GM12878 (cell line): ENCODE measurements at regions not wholly inside any gene's neighbourhood (a gene's known extent, or its start where the extent isn't known, plus 50 kb on each side); places are given as distances from the start of the nearest gene placed in this dataset.

ENCODE experiments used
- ATAC-seq: fragments of 200-7000 bp; cut with Tn5 transposase; 3 replicates; pipeline ENCODE4 v1.9.1; 2020; ENCODE audit warnings: mild to moderate bottlenecking, moderate library complexity
- BruUV-seq: library from RNA; stranded (reverse); fragments of 400-500 nt; replicated peaks from 2 replicates; lab custom pipeline; 2021; lab: Mats Ljungman, UMichigan
- CTCF ChIA-PET: fragments of 300-600 bp; sonication (Branson Sonifier 250); formaldehyde crosslinking; extraction: SDS; loops from one replicate; lab custom pipeline; 2021; ENCODE audit warnings: inconsistent platforms; lab: Yijun Ruan, JAX
- POLR2A ChIA-PET: fragments of 350-600 bp; formaldehyde crosslinking; extraction: SDS; loops from one replicate; lab custom pipeline; 2021; ENCODE audit warnings: inconsistent platforms; lab: Charles Lee
- RAD21 ChIA-PET: fragments of 300-600 bp; sonication (Branson Sonifier 250); formaldehyde crosslinking; loops from one replicate; lab custom pipeline; 2023; ENCODE audit warnings: antibody characterized with exemption; ENCODE audit not compliant: unreplicated experiment; lab: Charles Lee
- SMC1A ChIA-PET: fragments of 300-600 bp; sonication (Branson Sonifier 250); formaldehyde crosslinking; loops from one replicate; lab custom pipeline; 2023; ENCODE audit not compliant: unreplicated experiment, uncharacterized antibody; lab: Charles Lee
- DNase-seq: peaks from one replicate; pipeline ENCODE4 v3.0.0-alpha.2; 2011; ENCODE audit warnings: low read depth, low spot score
- FAIRE-seq: peaks from 3 replicates; lab custom pipeline; 2011; peaks lifted over from hg19 to GRCh38; lab: Jason Lieb, UNC
- H2AFZ ChIP-seq: 2 replicates; pipeline ENCODE4 v1.6.0; 2011; ENCODE audit warnings: low read depth, low read length, control low read depth; ENCODE audit not compliant: control insufficient read depth
- H3K27ac ChIP-seq: 2 replicates; pipeline ENCODE4 v1.5.1; 2011; ENCODE audit warnings: control low read depth; ENCODE audit not compliant: control insufficient read depth, insufficient read depth
- H3K27me3 ChIP-seq, 2 experiments: replicated peaks in 1 of 2; 2 replicates each; pipeline versions ENCODE4 v1.6.0 to v1.6.1; 2011; ENCODE audit warnings: low read length in 1 of 2; ENCODE audit not compliant: control insufficient read depth in 2 of 2, insufficient read depth in 2 of 2
- H3K36me3 ChIP-seq, 2 experiments: 2 replicates each; pipeline ENCODE4 v1.5.1; 2011; ENCODE audit warnings: low read length in 1 of 2; ENCODE audit not compliant: control insufficient read depth in 2 of 2, insufficient read depth in 2 of 2
- H3K4me1 ChIP-seq: 2 replicates; pipeline ENCODE4 v1.6.1; 2011; ENCODE audit warnings: mild to moderate bottlenecking, low read length, moderate library complexity, mixed read lengths; ENCODE audit not compliant: control insufficient read depth, insufficient read depth
- H3K4me2 ChIP-seq: 2 replicates; pipeline ENCODE4 v1.6.0; 2011; ENCODE audit warnings: control low read depth; ENCODE audit not compliant: control insufficient read depth, insufficient read depth
- H3K4me3 ChIP-seq: fragments of 200-600 bp; sonication (generic); 2 replicates; pipeline ENCODE4 v1.5.1; 2016
- H3K79me2 ChIP-seq: 2 replicates; pipeline ENCODE4 v1.6.0; 2011; ENCODE audit warnings: low read length; ENCODE audit not compliant: control insufficient read depth, insufficient read depth
- H3K9ac ChIP-seq: 2 replicates; pipeline ENCODE4 v1.8.0; 2011; ENCODE audit warnings: low read length, control low read depth, mixed read lengths; ENCODE audit not compliant: control insufficient read depth, insufficient read depth
- H3K9me3 ChIP-seq: replicated peaks from 3 replicates; pipeline ENCODE4 v1.5.1; 2011; ENCODE audit warnings: mild to moderate bottlenecking, low read length; ENCODE audit not compliant: control insufficient read depth, insufficient read depth
- H4K20me1 ChIP-seq: 2 replicates; pipeline ENCODE4 v1.6.0; 2011; ENCODE audit not compliant: control insufficient read depth, insufficient read depth
- CBX5 ChIP-seq: sonication (generic); IDR thresholded peaks from 2 replicates; pipeline ENCODE4 v1.6.1; 2016; ENCODE audit warnings: low read depth, moderate library complexity, mild to moderate bottlenecking, inconsistent platforms
- CHD2 ChIP-seq: IDR thresholded peaks from 2 replicates; pipeline ENCODE4 v1.6.1; 2011; ENCODE audit warnings: low read depth, low read length, improper control_type of control experiment, borderline replicate concordance
- EZH2 ChIP-seq: IDR thresholded peaks from 2 replicates; pipeline ENCODE4 v1.6.1; 2012; ENCODE audit warnings: low read depth, mild to moderate bottlenecking, control low read depth, inconsistent platforms, low read length, borderline replicate concordance; ENCODE audit not compliant: control insufficient read depth
- FOXK2 ChIP-seq: fragments of 450-650 bp; IDR thresholded peaks from 2 replicates; pipeline ENCODE4 v1.6.1; 2017; ENCODE audit warnings: mild to moderate bottlenecking, moderate library complexity
- JUNB ChIP-seq: IDR thresholded peaks from 2 replicates; pipeline ENCODE4 v1.6.1; 2016; ENCODE audit warnings: antibody characterized with exemption, mild to moderate bottlenecking
- MYC ChIP-seq: IDR thresholded peaks from 2 replicates; pipeline ENCODE4 v1.6.1; 2011; ENCODE audit warnings: mild to moderate bottlenecking, low read length, moderate library complexity, inconsistent platforms; ENCODE audit not compliant: insufficient read depth, insufficient replicate concordance, insufficient read length, severe bottlenecking
- NFXL1 ChIP-seq: fragments of 450-650 bp; IDR thresholded peaks from 2 replicates; pipeline ENCODE4 v1.6.1; 2017; ENCODE audit warnings: antibody characterized with exemption, mild to moderate bottlenecking, borderline replicate concordance
- PAX5 ChIP-seq: IDR thresholded peaks from 2 replicates; pipeline ENCODE4 v1.6.1; 2011; ENCODE audit warnings: low read depth, low read length, borderline replicate concordance
- RAD21 ChIP-seq: IDR thresholded peaks from 2 replicates; pipeline ENCODE4 v1.6.1; 2011; ENCODE audit warnings: mild to moderate bottlenecking, low read depth, low read length, moderate library complexity; ENCODE audit not compliant: insufficient read depth
- RAD51 ChIP-seq: fragments of 450-650 bp; IDR thresholded peaks from 2 replicates; pipeline ENCODE4 v1.6.1; 2016; ENCODE audit warnings: moderate library complexity, mild to moderate bottlenecking, inconsistent platforms
- SMAD1 ChIP-seq: fragments of 450-650 bp; IDR thresholded peaks from 2 replicates; pipeline ENCODE4 v1.6.1; 2018; ENCODE audit warnings: mild to moderate bottlenecking, low read depth; ENCODE audit not compliant: partially characterized antibody
- ZNF384 ChIP-seq: IDR thresholded peaks from 2 replicates; pipeline ENCODE4 v1.6.1; 2012; ENCODE audit warnings: low read depth, mild to moderate bottlenecking, low read length, improper control_type of control experiment, borderline replicate concordance
- WGBS: methylation state at CpG from one replicate; pipeline ENCODE4 v1.1.6; 2016; ENCODE audit warnings: low lambda C conversion rate; ENCODE audit not compliant: insufficient replicate concordance, insufficient coverage; ENCODE audit errors: missing lambda C conversion rate; 5-methylcytosine and 5-hydroxymethylcytosine counted together
- in situ Hi-C: fragments of 300-500 bp; cut with MboI; formaldehyde crosslinking; loops from 9 replicates; pipeline ENCODE4 v1.14.3; 2018; ENCODE audit warnings: mixed read lengths
- intact Hi-C: fragments of 100-400 bp; cut with micrococcal nuclease; formaldehyde crosslinking; loops from one replicate; pipeline ENCODE4 v1.14.2; 2022; ENCODE audit not compliant: unreplicated experiment
- TF ChIP-seq, protein P1 (sequence below): IDR thresholded peaks from 2 replicates; pipeline ENCODE4 v1.6.1; 2011; ENCODE audit warnings: borderline replicate concordance, low read depth, mild to moderate bottlenecking, moderate library complexity, low read length; ENCODE audit not compliant: insufficient read depth, poor library complexity, severe bottlenecking
- TF ChIP-seq, protein P2 (sequence below): IDR thresholded peaks from 2 replicates; pipeline ENCODE4 v1.6.1; 2011; ENCODE audit warnings: low read depth, mild to moderate bottlenecking, low read length, moderate library complexity, borderline replicate concordance; ENCODE audit errors: extremely low read depth
- TF ChIP-seq, protein P3 (sequence below): IDR thresholded peaks from 2 replicates; pipeline ENCODE4 v1.6.1; 2012; ENCODE audit warnings: improper control_type of control experiment, low read depth, low read length; ENCODE audit not compliant: insufficient replicate concordance
- TF ChIP-seq, protein P4 (sequence below): IDR thresholded peaks from 2 replicates; pipeline ENCODE4 v1.6.1; 2011; ENCODE audit warnings: low read depth, low read length, improper control_type of control experiment, borderline replicate concordance

DNA sequence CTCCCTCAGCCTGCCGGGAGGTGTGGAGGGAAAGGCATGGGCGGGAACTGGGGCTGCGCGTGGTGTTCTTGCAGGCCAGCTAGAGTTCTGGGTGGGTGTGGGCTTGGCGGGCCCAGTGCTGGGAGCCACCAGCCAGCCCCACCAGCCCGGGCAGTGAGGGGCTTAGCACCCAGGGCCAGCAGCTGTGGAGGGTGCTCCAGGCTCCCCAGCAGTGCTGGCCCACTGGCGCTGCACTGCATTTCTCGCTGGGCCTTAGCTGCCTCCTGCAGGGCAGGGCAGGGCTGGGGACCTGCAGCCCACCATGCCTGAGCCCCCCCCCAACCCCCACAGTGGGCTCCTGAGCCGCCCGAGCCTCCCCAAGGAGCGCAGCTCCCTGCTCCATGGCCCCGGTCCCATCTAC lies 304.2 kb downstream of the KCNA4 start (continued):
- TF ChIP-seq, protein P1, sequence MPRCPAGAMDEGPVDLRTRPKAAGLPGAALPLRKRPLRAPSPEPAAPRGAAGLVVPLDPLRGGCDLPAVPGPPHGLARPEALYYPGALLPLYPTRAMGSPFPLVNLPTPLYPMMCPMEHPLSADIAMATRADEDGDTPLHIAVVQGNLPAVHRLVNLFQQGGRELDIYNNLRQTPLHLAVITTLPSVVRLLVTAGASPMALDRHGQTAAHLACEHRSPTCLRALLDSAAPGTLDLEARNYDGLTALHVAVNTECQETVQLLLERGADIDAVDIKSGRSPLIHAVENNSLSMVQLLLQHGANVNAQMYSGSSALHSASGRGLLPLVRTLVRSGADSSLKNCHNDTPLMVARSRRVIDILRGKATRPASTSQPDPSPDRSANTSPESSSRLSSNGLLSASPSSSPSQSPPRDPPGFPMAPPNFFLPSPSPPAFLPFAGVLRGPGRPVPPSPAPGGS = no peak

DNA sequence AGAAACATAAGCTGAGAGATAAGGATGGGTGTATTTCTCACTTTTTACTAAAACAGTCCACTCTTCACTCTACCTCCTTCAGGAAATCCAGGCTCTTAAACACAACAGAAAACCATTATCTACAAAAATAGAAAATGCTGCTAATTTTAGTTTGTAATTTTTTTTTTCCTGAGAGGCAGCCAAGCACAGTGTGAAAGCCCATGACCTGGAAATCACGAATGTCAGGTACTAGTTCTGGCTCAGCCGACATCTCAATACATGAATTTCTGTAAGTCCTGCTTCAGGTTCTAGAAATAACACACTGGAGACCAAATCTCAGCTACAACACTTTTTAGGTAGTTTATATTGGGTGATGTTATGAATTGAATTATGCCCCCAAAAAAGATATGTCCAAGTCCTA lies 308.9 kb downstream of the KCNA4 start:
- H3K4me2 ChIP-seq = no peak overlapping the region
- H3K79me2 ChIP-seq = no peaks in the 10 kb centered on the region
- intact Hi-C loops (no loop called here), in situ Hi-C loops (no loop called here)
- no TSS peak for BruUV-seq
- RAD21 ChIA-PET = no interaction called here
- CTCF ChIA-PET = no interaction called here
- DNase-seq (no peak), FAIRE-seq (no peak), ATAC-seq (no peak)
- H3K4me1 ChIP-seq = no peaks in the 10 kb centered on the region
- H3K9ac ChIP-seq = no peak overlapping the region
- no peaks in the 10 kb centered on the region for H3K9me3 ChIP-seq
- no peaks in the 10 kb centered on the region for H3K36me3 ChIP-seq
- H4K20me1 ChIP-seq = no peaks in the 10 kb centered on the region
- 15% methylated on average over 2 of the region's 2 CpGs for WGBS
- SMC1A ChIA-PET = no interaction called here
- no peaks in the 10 kb centered on the region for H3K27me3 ChIP-seq
- no peak overlapping the region for H3K4me3 ChIP-seq
- POLR2A ChIA-PET = no interaction called here
- no peak overlapping the region for H2AFZ ChIP-seq
- no peak overlapping the region for H3K27ac ChIP-seq
- TF ChIP-seq RAD21 (no peak), ZNF384 (no peak), CBX5 (no peak), NFXL1 (no peak), SMAD1 (no peak), MYC (no peak), RAD51 (no peak), FOXK2 (no peak), CHD2 (no peak), JUNB (no peak), PAX5 (no peak), EZH2 (no peak)
- TF ChIP-seq, protein P2, sequence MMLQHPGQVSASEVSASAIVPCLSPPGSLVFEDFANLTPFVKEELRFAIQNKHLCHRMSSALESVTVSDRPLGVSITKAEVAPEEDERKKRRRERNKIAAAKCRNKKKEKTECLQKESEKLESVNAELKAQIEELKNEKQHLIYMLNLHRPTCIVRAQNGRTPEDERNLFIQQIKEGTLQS = no peak
- TF ChIP-seq, protein P3, sequence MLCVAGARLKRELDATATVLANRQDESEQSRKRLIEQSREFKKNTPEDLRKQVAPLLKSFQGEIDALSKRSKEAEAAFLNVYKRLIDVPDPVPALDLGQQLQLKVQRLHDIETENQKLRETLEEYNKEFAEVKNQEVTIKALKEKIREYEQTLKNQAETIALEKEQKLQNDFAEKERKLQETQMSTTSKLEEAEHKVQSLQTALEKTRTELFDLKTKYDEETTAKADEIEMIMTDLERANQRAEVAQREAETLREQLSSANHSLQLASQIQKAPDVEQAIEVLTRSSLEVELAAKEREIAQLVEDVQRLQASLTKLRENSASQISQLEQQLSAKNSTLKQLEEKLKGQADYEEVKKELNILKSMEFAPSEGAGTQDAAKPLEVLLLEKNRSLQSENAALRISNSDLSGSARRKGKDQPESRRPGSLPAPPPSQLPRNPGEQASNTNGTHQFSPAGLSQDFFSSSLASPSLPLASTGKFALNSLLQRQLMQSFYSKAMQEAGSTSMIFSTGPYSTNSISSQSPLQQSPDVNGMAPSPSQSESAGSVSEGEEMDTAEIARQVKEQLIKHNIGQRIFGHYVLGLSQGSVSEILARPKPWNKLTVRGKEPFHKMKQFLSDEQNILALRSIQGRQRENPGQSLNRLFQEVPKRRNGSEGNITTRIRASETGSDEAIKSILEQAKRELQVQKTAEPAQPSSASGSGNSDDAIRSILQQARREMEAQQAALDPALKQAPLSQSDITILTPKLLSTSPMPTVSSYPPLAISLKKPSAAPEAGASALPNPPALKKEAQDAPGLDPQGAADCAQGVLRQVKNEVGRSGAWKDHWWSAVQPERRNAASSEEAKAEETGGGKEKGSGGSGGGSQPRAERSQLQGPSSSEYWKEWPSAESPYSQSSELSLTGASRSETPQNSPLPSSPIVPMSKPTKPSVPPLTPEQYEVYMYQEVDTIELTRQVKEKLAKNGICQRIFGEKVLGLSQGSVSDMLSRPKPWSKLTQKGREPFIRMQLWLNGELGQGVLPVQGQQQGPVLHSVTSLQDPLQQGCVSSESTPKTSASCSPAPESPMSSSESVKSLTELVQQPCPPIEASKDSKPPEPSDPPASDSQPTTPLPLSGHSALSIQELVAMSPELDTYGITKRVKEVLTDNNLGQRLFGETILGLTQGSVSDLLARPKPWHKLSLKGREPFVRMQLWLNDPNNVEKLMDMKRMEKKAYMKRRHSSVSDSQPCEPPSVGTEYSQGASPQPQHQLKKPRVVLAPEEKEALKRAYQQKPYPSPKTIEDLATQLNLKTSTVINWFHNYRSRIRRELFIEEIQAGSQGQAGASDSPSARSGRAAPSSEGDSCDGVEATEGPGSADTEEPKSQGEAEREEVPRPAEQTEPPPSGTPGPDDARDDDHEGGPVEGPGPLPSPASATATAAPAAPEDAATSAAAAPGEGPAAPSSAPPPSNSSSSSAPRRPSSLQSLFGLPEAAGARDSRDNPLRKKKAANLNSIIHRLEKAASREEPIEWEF = no peak
- TF ChIP-seq, protein P4, sequence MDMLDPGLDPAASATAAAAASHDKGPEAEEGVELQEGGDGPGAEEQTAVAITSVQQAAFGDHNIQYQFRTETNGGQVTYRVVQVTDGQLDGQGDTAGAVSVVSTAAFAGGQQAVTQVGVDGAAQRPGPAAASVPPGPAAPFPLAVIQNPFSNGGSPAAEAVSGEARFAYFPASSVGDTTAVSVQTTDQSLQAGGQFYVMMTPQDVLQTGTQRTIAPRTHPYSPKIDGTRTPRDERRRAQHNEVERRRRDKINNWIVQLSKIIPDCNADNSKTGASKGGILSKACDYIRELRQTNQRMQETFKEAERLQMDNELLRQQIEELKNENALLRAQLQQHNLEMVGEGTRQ = no peak
